Gastroesophageal sphincter (tissue), 3 donors: ENCODE measurements at regions not wholly inside any gene's neighbourhood (a gene's known extent, or its start where the extent isn't known, plus 50 kb on each side); places are given as distances from the start of the nearest gene placed in this dataset.

Source experiments
- CTCF ChIP-seq, 4 experiments: fragments of 200-600 bp in 2 of 4; fragments of 450-650 bp in 2 of 4; sonication (generic) in 1 of 4; IDR thresholded peaks; one replicate each; pipeline ENCODE4 v1.5.1; 2017 to 2019; ENCODE audit warnings: antibody characterized with exemption in 4 of 4, mild to moderate bottlenecking in 2 of 4, moderate library complexity in 2 of 4
- EP300 ChIP-seq: sonication (generic); formaldehyde crosslinking; IDR thresholded peaks from one replicate; pipeline ENCODE4 v1.6.1; 2017; ENCODE audit warnings: antibody characterized with exemption, mild to moderate bottlenecking
- POLR2A ChIP-seq, 2 donors: fragments of 450-650 bp; IDR thresholded peaks; one replicate each; pipeline ENCODE4 v1.6.1; 2017; ENCODE audit warnings: antibody characterized with exemption in 2 of 2, mild to moderate bottlenecking in 2 of 2, moderate library complexity in 1 of 2

GRCh38 chr6:167750956-167751358, 75.8 kb upstream of the AFDN start:
- TF ChIP-seq CTCF (IDR thresholded peaks at IDR 0.05): no peak
- no peak for TF ChIP-seq POLR2A (IDR thresholded peaks at IDR 0.05)
- TF ChIP-seq EP300: no peak
